ENCODE measurements at regions not wholly inside any gene's neighbourhood (a gene's known extent, or its start where the extent isn't known, plus 50 kb on each side); places are given as distances from the start of the nearest gene placed in this dataset.

DNA sequence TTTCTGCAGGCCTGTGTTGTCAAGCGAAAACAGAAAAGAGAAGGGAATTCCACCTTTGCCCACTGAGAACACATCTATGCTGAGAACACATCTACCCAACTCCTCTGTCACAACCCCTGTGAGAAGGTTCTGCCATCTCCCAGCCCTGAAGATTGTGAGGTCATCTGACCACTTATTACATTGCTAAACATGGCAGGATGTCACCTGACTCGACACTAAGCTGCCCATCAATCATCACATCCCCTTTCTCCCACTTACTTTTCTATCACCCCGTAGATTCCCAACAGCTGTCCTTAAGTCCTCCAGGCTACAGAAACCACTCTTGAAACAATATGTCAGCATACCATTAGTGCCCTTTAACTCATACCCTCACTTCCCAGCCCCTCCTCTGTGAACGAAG, 64.2 kb upstream of the PRSS3 start:
- no peak overlapping the region for H2BK120ac ChIP-seq (ENCODE audit: low read depth, low read length, poor library complexity, severe bottlenecking)
- no peak overlapping the region for H3K27ac ChIP-seq (ENCODE audit: insufficient read length, low read depth, low read length)
- no peaks in the 10 kb centered on the region for H3K23me2 ChIP-seq (ENCODE audit: insufficient read length, low read depth, low read length, poor library complexity, severe bottlenecking)
- Mint-ChIP-seq H3K4me1 (peaks cover 7 to 17% of the 10 kb centered on the region in 2 experiments), H3K36me3 (ENCODE audit: insufficient read depth in 1 of 3, low read depth in 3 of 3) (no peaks in the 10 kb centered on the region; a peak in 1 of 7 replicates), H3K27me3 (ENCODE audit: low read depth) (peaks cover 40% of the 10 kb centered on the region), H3K4me3 (no peak overlapping the region), H3K9me3 (peaks cover 14 to 16% of the 10 kb centered on the region in 2 experiments; a peak in 4 of 5 replicates), H3K27ac (no peak overlapping the region)
- no peak overlapping the region for H4K91ac ChIP-seq (ENCODE audit: insufficient read length, low read depth, low read length)
- no peak overlapping the region for H3K4me2 ChIP-seq (ENCODE audit: insufficient read depth, insufficient read length, low read length)
- no peak overlapping the region for H2AK5ac ChIP-seq (ENCODE audit: insufficient read length, low read length)
- no peak for DNase-seq
- no peak overlapping the region for H3K14ac ChIP-seq (ENCODE audit: insufficient read depth, low read length)
- no peak overlapping the region for H3K9ac ChIP-seq (ENCODE audit: extremely low read depth, insufficient read length, low read length)
- H3K56ac ChIP-seq (ENCODE audit: insufficient read length, low read depth, low read length) = no peak overlapping the region
- WGBS (ENCODE audit: extremely low coverage, insufficient read length, low lambda C conversion rate) = no CpG with 5 or more reads among the region's 4 CpGs
- H4K8ac ChIP-seq (replicated peaks; ENCODE audit: insufficient read length, low read depth, low read length) = no peak overlapping the region
- H2BK20ac ChIP-seq (ENCODE audit: low read depth, low read length, poor library complexity, severe bottlenecking) = no peak overlapping the region
- TF ChIP-seq, protein P1, sequence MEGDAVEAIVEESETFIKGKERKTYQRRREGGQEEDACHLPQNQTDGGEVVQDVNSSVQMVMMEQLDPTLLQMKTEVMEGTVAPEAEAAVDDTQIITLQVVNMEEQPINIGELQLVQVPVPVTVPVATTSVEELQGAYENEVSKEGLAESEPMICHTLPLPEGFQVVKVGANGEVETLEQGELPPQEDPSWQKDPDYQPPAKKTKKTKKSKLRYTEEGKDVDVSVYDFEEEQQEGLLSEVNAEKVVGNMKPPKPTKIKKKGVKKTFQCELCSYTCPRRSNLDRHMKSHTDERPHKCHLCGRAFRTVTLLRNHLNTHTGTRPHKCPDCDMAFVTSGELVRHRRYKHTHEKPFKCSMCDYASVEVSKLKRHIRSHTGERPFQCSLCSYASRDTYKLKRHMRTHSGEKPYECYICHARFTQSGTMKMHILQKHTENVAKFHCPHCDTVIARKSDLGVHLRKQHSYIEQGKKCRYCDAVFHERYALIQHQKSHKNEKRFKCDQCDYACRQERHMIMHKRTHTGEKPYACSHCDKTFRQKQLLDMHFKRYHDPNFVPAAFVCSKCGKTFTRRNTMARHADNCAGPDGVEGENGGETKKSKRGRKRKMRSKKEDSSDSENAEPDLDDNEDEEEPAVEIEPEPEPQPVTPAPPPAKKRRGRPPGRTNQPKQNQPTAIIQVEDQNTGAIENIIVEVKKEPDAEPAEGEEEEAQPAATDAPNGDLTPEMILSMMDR (conservative IDR thresholded peaks at IDR 0.05) = no peak
- H2BK12ac ChIP-seq (ENCODE audit: insufficient read length, low read depth, low read length) = no peak overlapping the region
- no peak overlapping the region for H3K4ac ChIP-seq (ENCODE audit: low read depth, low read length)
- no peaks in the 10 kb centered on the region for H3K79me2 ChIP-seq (ENCODE audit: insufficient read depth, low read length)
- H4K5ac ChIP-seq (ENCODE audit: insufficient read length, low read depth, low read length) = no peak overlapping the region
- H3K79me1 ChIP-seq (ENCODE audit: insufficient read depth, low read depth, low read length, poor library complexity, severe bottlenecking) = no peaks in the 10 kb centered on the region
- H3T11ph ChIP-seq (ENCODE audit: low read length) = no peak overlapping the region
- H3K23ac ChIP-seq (ENCODE audit: insufficient read length, low read depth, low read length) = no peak overlapping the region
- H3K4me1 ChIP-seq (ENCODE audit: insufficient read depth, low read length) = no peaks in the 10 kb centered on the region
- H2BK15ac ChIP-seq (ENCODE audit: low read depth, low read length) = no peak overlapping the region
- no peaks in the 10 kb centered on the region for H3K27me3 ChIP-seq (ENCODE audit: insufficient read depth, low read length)
- H4K20me1 ChIP-seq (ENCODE audit: control insufficient read depth, insufficient read depth, insufficient read length) = no peaks in the 10 kb centered on the region
- no peak overlapping the region for H2AFZ ChIP-seq (ENCODE audit: low read length)
- H3K18ac ChIP-seq (ENCODE audit: insufficient read length, low read depth, low read length) = no peak overlapping the region
- no peaks in the 10 kb centered on the region for H3K9me3 ChIP-seq (ENCODE audit: control insufficient read depth, low read depth, low read length)
- H2BK5ac ChIP-seq (ENCODE audit: insufficient read length, low read length) = no peak overlapping the region
